SU-DHL-6 (cell line): ENCODE measurements at regions not wholly inside any gene's neighbourhood (a gene's known extent, or its start where the extent isn't known, plus 50 kb on each side); places are given as distances from the start of the nearest gene placed in this dataset.

Experiments
- H2AFZ ChIP-seq: fragments of 200-600 bp; sonication (generic); 2 replicates; pipeline ENCODE4 v1.6.1; 2014; ENCODE audit warnings: low read depth, mild to moderate bottlenecking, moderate library complexity, mixed read lengths, antibody characterized with exemption, low read length; ENCODE audit not compliant: severe bottlenecking
- H3F3A ChIP-seq: fragments of 200-600 bp; shearing (Covaris generic); 2 replicates; pipeline ENCODE4 v1.6.0; 2016; ENCODE audit warnings: antibody characterized with exemption, mild to moderate bottlenecking; ENCODE audit not compliant: insufficient read depth
- H3K27ac ChIP-seq: fragments of 200-600 bp; sonication (generic); 2 replicates; pipeline ENCODE4 v1.5.1; 2016; ENCODE audit warnings: low read depth, mild to moderate bottlenecking, low read length, moderate library complexity, mixed read lengths
- H3K27me3 ChIP-seq: fragments of 200-600 bp; sonication (generic), shearing (Covaris generic); 2 replicates; pipeline ENCODE4 v1.6.0; 2014; ENCODE audit warnings: mild to moderate bottlenecking, low read length
- H3K36me3 ChIP-seq: fragments of 200-600 bp; sonication (generic); 2 replicates; pipeline ENCODE4 v1.6.1; 2014; ENCODE audit warnings: mild to moderate bottlenecking, low read length, mixed read lengths
- H3K4me2 ChIP-seq: fragments of 300-600, 200-600 bp; shearing (Covaris generic), sonication (generic); 2 replicates; pipeline ENCODE4 v1.6.0; 2014; ENCODE audit warnings: low read length, low read depth, mild to moderate bottlenecking; ENCODE audit not compliant: poor library complexity, severe bottlenecking
- H3K4me3 ChIP-seq: fragments of 200-600 bp; sonication (generic); 2 replicates; pipeline ENCODE4 v1.5.1; 2014; ENCODE audit warnings: antibody characterized with exemption, low read length, mild to moderate bottlenecking, mixed read lengths; ENCODE audit not compliant: insufficient read depth, poor library complexity, severe bottlenecking
- H3K79me2 ChIP-seq: fragments of 200-600 bp; sonication (generic); 2 replicates; pipeline ENCODE4 v1.6.1; 2014; ENCODE audit warnings: mild to moderate bottlenecking, low read length, moderate library complexity; ENCODE audit not compliant: insufficient read depth
- H3K9ac ChIP-seq: fragments of 200-600 bp; sonication (generic); 2 replicates; pipeline ENCODE4 v1.7.0; 2014; ENCODE audit warnings: mild to moderate bottlenecking, low read length
- H3K9me2 ChIP-seq: fragments of 200-600 bp; sonication (generic); replicated peaks from 2 replicates; pipeline ENCODE4 v1.6.1; 2014; ENCODE audit warnings: low read length; ENCODE audit not compliant: insufficient read depth
- H3K9me3 ChIP-seq: fragments of 200-600 bp; sonication (generic); 2 replicates; pipeline ENCODE4 v1.6.1; 2014; ENCODE audit warnings: low read length, mixed read lengths; ENCODE audit not compliant: insufficient read depth
- H4K20me1 ChIP-seq: fragments of 200-600 bp; sonication (generic); 2 replicates; pipeline ENCODE4 v1.6.1; 2014; ENCODE audit warnings: low read depth, mild to moderate bottlenecking, antibody characterized with exemption, low read length, moderate library complexity, mixed read lengths
- CTCF ChIP-seq: fragments of 200-600 bp; sonication (generic); IDR thresholded peaks from one replicate; pipeline ENCODE4 v1.5.1; 2017; ENCODE audit warnings: antibody characterized with exemption, mild to moderate bottlenecking, low read length, moderate library complexity; ENCODE audit not compliant: insufficient read depth, poor library complexity, severe bottlenecking
- EZH2phosphoT487 ChIP-seq: fragments of 200-600 bp; sonication (generic), shearing (Covaris generic); conservative IDR thresholded peaks from 2 replicates; pipeline ENCODE4 v1.6.1; 2018; ENCODE audit warnings: mild to moderate bottlenecking, antibody characterized with exemption, low read length, moderate library complexity, mixed read lengths

GRCh38 chr16:85971902-85972638 lies 73.1 kb downstream of the IRF8 start:
- H3K9me3 ChIP-seq, result no peaks in the 10 kb centered on the region
- H3K4me3 ChIP-seq, result no peak overlapping the region
- H3F3A ChIP-seq, result no peaks in the 10 kb centered on the region
- no peaks in the 10 kb centered on the region for H3K27me3 ChIP-seq
- no peak overlapping the region for H2AFZ ChIP-seq
- H3K9me2 ChIP-seq, result no peaks in the 10 kb centered on the region
- H3K79me2 ChIP-seq, result no peaks in the 10 kb centered on the region
- no peaks in the 10 kb centered on the region for H4K20me1 ChIP-seq
- no peak overlapping the region for H3K9ac ChIP-seq
- no peak overlapping the region for H3K27ac ChIP-seq
- H3K4me2 ChIP-seq, result no peak overlapping the region
- TF ChIP-seq CTCF, result no peak
- TF ChIP-seq EZH2phosphoT487, result no peak
- no peaks in the 10 kb centered on the region for H3K36me3 ChIP-seq

- Histone ChIP-seq H3K9me2 (no peaks in the 10 kb centered on the region), H2AFZ (no peak overlapping the region), H3K79me2 (no peaks in the 10 kb centered on the region), H3K27me3 (no peaks in the 10 kb centered on the region), H4K20me1 (no peaks in the 10 kb centered on the region), H3K9me3 (no peaks in the 10 kb centered on the region), H3F3A (no peaks in the 10 kb centered on the region), H3K4me2 (no peak overlapping the region), H3K9ac (no peak overlapping the region), H3K27ac (no peak overlapping the region), H3K4me3 (no peak overlapping the region), H3K36me3 (no peaks in the 10 kb centered on the region)
- TF ChIP-seq EZH2phosphoT487, result no peak
- TF ChIP-seq CTCF, result no peak
Observed at GRCh38 chr16:85974428-85975375, 75.7 kb downstream of the IRF8 start.

- Histone ChIP-seq H2AFZ (no peak overlapping the region), H3K9ac (no peak overlapping the region), H3K79me2 (no peaks in the 10 kb centered on the region), H4K20me1 (no peaks in the 10 kb centered on the region), H3K27me3 (no peaks in the 10 kb centered on the region), H3K4me2 (no peak overlapping the region), H3K4me3 (no peak overlapping the region), H3K36me3 (no peaks in the 10 kb centered on the region), H3K9me2 (no peaks in the 10 kb centered on the region), H3K27ac (no peak overlapping the region), H3K9me3 (no peaks in the 10 kb centered on the region), H3F3A (no peaks in the 10 kb centered on the region)
- TF ChIP-seq CTCF (no peak), EZH2phosphoT487 (no peak)
Observed at GRCh38 chr16:85975451-85975981, 76.6 kb downstream of the IRF8 start.
